HFFc6 (cell line): ENCODE measurements at regions not wholly inside any gene's neighbourhood (a gene's known extent, or its start where the extent isn't known, plus 50 kb on each side); places are given as distances from the start of the nearest gene placed in this dataset.
"Not testable (repeated sequence)": the region's sequence is repeated elsewhere in the genome, so short reads cannot be mapped to it uniquely, and the experiment has no call there.

Experiments used
- DNase-seq: peaks from one replicate; pipeline ENCODE4 v3.0.0-alpha.2; 2018
- H3K27ac Mint-ChIP-seq: 2 replicates; pipeline ENCODE4 v1.8.0; 2020; ENCODE audit warnings: mild to moderate bottlenecking, mixed read lengths
- H3K27me3 Mint-ChIP-seq: 2 replicates; pipeline ENCODE4 v1.8.0; 2021; ENCODE audit warnings: mild to moderate bottlenecking, moderate library complexity, mixed read lengths; ENCODE audit not compliant: insufficient read depth
- H3K36me3 Mint-ChIP-seq: 2 replicates; pipeline ENCODE4 v1.8.0; 2021; ENCODE audit warnings: low read depth, mixed read lengths
- H3K4me1 Mint-ChIP-seq: 2 replicates; pipeline ENCODE4 v1.8.0; 2020; ENCODE audit warnings: low read depth, mixed read lengths
- H3K4me3 Mint-ChIP-seq: 2 replicates; pipeline ENCODE4 v1.8.0; 2020; ENCODE audit warnings: mild to moderate bottlenecking, moderate library complexity, mixed read lengths
- H3K9me3 Mint-ChIP-seq: 2 replicates; pipeline ENCODE4 v1.8.0; 2020; ENCODE audit warnings: mild to moderate bottlenecking, mixed read lengths
- TF ChIP-seq, protein P1 (sequence below): fragments of 200-600 bp; sonication (generic); IDR thresholded peaks from 2 replicates; pipeline ENCODE4 v1.5.0; 2021; ENCODE audit warnings: antibody characterized with exemption, mild to moderate bottlenecking

DNA sequence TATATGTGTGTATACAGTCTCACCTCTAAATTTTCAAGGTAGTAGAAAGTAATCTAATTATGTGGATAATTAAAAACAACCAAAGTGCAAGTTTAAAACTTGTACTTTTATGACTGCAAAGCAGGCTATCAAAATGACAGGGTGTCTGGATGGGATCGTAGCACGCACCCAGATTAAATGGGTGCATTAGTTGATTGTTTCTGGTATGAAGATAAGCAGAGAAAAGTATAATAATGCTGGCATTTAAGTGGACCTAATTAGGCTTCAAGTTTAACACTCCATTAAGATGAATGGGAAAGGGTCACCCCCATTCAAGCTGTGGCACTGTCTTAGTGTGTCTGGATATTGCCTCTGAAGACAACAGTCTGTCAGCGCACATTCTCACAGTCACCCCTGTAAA, 124.6 kb upstream of the ZEB2 start:
- peaks cover 3% of the 10 kb centered on the region; the same call in 1 of the 2 replicates for H3K27me3 Mint-ChIP-seq

DNA sequence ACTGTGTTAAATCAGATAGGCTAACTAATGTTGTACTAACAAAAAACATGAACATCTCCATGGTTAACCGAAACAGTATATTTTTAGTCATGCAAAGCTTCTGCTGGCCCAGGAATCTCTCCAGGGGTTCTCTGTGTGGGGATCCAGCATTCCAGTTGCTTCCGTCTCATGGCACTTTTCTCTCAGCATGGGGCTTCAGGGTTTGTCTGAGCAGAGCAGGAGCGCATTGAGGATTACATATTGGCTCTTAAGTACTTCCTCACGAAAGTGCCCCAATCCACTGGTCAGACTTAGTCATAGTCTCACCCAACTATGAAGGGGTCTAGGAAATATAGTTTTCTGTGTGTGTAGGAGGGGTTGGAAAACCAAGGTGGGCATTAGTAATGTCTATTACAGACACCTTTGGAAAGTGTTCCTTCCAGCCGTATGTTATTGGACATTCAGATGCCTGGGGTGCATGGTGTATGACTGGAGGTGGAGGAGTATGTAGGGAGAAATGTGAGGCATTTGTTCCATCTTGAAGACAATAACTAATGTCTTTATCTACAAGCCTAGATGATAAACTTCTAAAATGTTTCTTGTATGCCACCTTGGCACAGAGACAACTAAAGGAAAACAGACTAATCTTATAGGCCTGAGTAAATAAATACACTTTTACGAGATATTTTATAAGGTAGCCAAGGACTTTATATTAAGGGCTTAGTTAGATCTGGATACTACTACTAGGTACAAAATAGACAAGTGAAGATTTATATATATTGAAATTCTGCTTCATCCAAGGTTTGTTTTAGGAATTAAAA, 123.8 kb upstream of the ZEB2 start:
- H3K4me3 Mint-ChIP-seq = no peak overlapping the region
- H3K4me1 Mint-ChIP-seq = no peaks in the 10 kb centered on the region
- no peak for DNase-seq
- peaks cover 5% of the 10 kb centered on the region; the same call in 1 of the 2 replicates for H3K9me3 Mint-ChIP-seq
- no peak overlapping the region for H3K27ac Mint-ChIP-seq
- TF ChIP-seq, protein P1, sequence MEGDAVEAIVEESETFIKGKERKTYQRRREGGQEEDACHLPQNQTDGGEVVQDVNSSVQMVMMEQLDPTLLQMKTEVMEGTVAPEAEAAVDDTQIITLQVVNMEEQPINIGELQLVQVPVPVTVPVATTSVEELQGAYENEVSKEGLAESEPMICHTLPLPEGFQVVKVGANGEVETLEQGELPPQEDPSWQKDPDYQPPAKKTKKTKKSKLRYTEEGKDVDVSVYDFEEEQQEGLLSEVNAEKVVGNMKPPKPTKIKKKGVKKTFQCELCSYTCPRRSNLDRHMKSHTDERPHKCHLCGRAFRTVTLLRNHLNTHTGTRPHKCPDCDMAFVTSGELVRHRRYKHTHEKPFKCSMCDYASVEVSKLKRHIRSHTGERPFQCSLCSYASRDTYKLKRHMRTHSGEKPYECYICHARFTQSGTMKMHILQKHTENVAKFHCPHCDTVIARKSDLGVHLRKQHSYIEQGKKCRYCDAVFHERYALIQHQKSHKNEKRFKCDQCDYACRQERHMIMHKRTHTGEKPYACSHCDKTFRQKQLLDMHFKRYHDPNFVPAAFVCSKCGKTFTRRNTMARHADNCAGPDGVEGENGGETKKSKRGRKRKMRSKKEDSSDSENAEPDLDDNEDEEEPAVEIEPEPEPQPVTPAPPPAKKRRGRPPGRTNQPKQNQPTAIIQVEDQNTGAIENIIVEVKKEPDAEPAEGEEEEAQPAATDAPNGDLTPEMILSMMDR = no peak
- no peaks in the 10 kb centered on the region for H3K36me3 Mint-ChIP-seq
- H3K27me3 Mint-ChIP-seq = peaks cover 3% of the 10 kb centered on the region; the same call in 1 of the 2 replicates

More for the DNA sequence above, 124.6 kb upstream of the ZEB2 start:
- no peak overlapping the region for H3K27ac Mint-ChIP-seq
- H3K4me1 Mint-ChIP-seq = no peaks in the 10 kb centered on the region
- TF ChIP-seq, protein P1 = no peak
- no peak overlapping the region for H3K4me3 Mint-ChIP-seq
- no peak for DNase-seq
- H3K9me3 Mint-ChIP-seq = peaks cover 5% of the 10 kb centered on the region; the same call in 1 of the 2 replicates
- H3K36me3 Mint-ChIP-seq = no peaks in the 10 kb centered on the region

DNA sequence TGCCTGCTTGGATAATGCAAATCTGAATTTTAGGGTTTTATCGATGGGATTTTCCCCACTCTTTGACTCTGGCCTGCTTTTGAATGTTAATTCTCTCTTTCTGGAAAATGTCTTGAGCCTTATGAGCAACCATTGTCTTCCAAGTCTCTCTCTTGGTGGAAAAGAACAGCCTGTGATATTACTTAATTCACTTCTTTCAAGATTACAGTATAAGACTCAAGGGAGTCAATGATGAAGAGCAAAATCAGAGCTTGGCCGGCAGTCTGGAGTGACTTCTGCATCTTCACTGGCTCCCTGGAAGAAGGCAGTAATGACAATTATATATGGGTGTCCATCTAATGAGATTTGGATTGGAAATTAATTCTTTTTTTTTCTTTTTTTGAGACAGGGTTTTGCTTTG, 122.9 kb upstream of the ZEB2 start:
- TF ChIP-seq, protein P1 = no peak
- no peak for DNase-seq
- Mint-ChIP-seq H3K36me3 (no peaks in the 10 kb centered on the region), H3K4me3 (no peak overlapping the region), H3K9me3 (peaks cover 5% of the 10 kb centered on the region; the same call in 1 of the 2 replicates), H3K4me1 (no peaks in the 10 kb centered on the region), H3K27me3 (peaks cover 3% of the 10 kb centered on the region), H3K27ac (no peak overlapping the region)

DNA sequence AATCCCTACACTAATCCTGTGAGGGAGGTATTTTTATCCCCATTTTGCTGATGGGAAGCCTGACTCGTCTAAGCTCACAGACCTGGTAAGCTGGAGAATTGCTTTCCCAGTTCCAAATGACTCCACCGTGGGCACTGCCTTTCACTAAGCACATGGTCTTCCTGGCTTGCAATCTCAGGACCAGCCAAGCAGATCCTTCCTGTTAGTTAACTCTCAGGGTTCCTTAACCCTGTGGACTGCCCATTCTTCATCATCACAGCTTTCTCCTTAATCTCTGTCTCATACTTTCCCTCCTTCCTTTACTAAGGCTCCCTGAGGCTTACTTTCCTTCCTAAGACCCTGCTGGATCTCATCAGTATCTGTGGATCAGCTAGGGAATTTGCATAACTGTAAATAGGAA, 122.2 kb upstream of the ZEB2 start:
- H3K4me3 Mint-ChIP-seq = no peak overlapping the region
- TF ChIP-seq, protein P1 = no peak
- peaks cover 3% of the 10 kb centered on the region for H3K27me3 Mint-ChIP-seq
- H3K27ac Mint-ChIP-seq = no peak overlapping the region
- no peak for DNase-seq
- H3K36me3 Mint-ChIP-seq = peaks cover 6% of the 10 kb centered on the region; the same call in 1 of the 2 replicates
- peaks cover 12% of the 10 kb centered on the region; the same call in 1 of the 2 replicates for H3K9me3 Mint-ChIP-seq
- no peaks in the 10 kb centered on the region for H3K4me1 Mint-ChIP-seq

DNA sequence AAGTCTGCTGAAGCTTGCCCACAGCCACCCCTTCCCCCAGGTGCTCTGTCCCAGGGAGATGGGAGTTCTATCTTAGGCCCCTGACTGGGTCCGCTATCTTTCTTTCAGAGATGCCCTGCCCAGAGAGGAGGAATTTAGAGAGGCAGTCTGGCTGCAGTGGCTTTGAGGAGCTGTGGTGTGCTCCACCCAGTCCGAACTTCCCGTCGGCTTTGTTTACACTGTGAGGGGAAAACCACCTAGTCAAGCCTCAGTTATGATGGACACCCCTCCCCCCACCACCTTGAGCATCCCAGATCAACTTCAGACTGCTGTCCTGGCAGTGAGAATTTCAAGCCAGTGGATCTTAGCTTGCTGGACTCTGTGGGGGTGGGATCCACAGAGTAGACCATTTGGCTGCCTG, 118.3 kb upstream of the ZEB2 start:
- H3K27ac Mint-ChIP-seq, DNase-seq, H3K4me1 Mint-ChIP-seq, H3K4me3 Mint-ChIP-seq: not testable (repeated sequence)
- Mint-ChIP-seq H3K36me3 (peaks cover 28% of the 10 kb centered on the region; the same call in 1 of the 2 replicates), H3K27me3 (peaks cover 11% of the 10 kb centered on the region), H3K9me3 (peaks cover 29% of the 10 kb centered on the region)

DNA sequence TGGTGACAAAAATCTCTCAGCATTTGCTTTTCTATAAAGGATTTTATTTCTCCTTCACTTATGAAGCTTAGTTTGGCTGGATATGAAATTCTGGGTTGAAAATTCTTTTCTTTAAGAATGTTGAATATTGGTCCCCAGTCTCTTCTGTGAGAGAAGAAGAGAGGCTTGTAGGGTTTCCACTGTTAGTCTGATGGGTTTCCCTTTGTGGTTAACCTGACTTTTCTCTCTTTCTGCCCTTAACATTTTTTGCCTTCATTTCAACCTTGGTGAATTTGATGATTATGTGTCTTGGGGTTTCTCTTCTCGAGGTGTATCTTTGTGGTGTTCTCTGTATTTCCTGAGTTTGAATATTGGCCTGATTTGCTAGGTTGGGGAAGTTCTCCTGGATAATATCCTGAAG, 116.9 kb upstream of the ZEB2 start:
- H3K4me1 Mint-ChIP-seq, H3K27ac Mint-ChIP-seq, DNase-seq, H3K4me3 Mint-ChIP-seq: not testable (repeated sequence)
- Mint-ChIP-seq H3K9me3 (peaks cover 29% of the 10 kb centered on the region), H3K27me3 (peaks cover 11% of the 10 kb centered on the region), H3K36me3 (peaks cover 28% of the 10 kb centered on the region; the same call in 1 of the 2 replicates)
